Right atrium auricular region (tissue), 2 donors: ENCODE measurements at regions not wholly inside any gene's neighbourhood (a gene's known extent, or its start where the extent isn't known, plus 50 kb on each side); places are given as distances from the start of the nearest gene placed in this dataset.

Experiments
- DNase-seq: peaks from one replicate; pipeline ENCODE4 v3.0.0-alpha.2; 2019; ENCODE audit warnings: low spot score
- H3K27ac ChIP-seq, 2 donors: fragments of 200-600 bp; sonication (generic); 1 replicate in 1 of 2; 2 replicates in 1 of 2; pipeline ENCODE4 v1.5.1; 2016 to 2019
- H3K27me3 ChIP-seq, 2 donors: fragments of 200-600 bp; sonication (generic); one replicate each; pipeline versions ENCODE4 v1.5.1 to v1.6.0; 2017 to 2019
- H3K36me3 ChIP-seq: fragments of 200-600 bp; sonication (generic); one replicate; pipeline ENCODE4 v1.5.1; 2016
- H3K4me1 ChIP-seq, 2 donors: fragments of 200-600 bp; sonication (generic); one replicate each; pipeline versions ENCODE4 v1.5.1 to v1.6.0; 2017 to 2019
- H3K4me3 ChIP-seq, 2 donors: fragments of 200-600 bp; sonication (generic); 1 replicate in 1 of 2; 2 replicates in 1 of 2; pipeline ENCODE4 v1.5.1; 2017 to 2019; ENCODE audit warnings: mild to moderate bottlenecking in 1 of 2, moderate library complexity in 1 of 2
- H3K9me3 ChIP-seq, 2 donors: fragments of 200-600 bp; sonication (generic); one replicate each; pipeline ENCODE4 v1.5.1; 2019
- microRNA-seq, 2 donors: library from miRNA; unstranded; fragments of <30 nt; microRNA quantifications; one replicate each; pipeline ENCODE4, GENCODE V29; 2016 to 2017; ENCODE audit warnings: borderline number of aligned reads in 2 of 2, borderline replicate concordance in 1 of 2
- TF ChIP-seq, protein P1 (sequence below), 2 donors: fragments of 200-600 bp; sonication (generic); IDR thresholded peaks; one replicate each; pipeline ENCODE4 v1.5.1; 2019; ENCODE audit warnings: antibody characterized with exemption in 2 of 2

DNA sequence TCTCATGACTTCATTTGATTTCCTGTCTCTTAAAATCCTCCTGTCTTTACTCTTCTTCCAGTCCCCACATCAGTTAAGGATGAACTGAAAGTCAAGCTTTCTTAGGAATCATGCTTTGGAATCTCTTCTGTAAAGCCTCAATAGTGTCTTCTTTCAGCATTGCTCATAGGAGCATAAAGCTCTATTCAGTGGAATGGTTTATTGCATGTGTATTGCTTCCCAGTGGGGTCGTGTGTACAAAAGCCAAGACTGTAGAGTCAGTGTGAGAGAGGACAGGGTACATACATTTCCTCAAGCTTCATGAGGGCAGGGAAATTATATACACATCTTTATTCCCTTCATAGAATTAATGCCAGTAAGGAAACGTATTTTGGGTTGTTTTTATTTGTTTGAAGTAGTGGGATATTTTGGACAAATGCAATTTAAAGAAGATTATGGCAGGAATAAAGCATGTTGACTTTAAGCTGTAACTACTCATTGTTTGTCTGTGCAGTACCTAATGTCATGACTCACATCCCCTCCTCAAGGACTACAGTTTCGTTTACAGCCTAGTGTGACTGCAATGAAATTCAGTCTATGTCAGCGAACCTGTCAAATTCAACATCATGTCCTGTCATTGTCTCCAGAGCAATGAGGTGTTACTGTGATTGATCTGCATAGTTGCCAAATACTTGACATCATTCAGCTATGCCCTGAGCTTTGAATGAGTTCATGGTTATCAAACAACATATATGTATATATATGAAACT is 2164.2 kb downstream of the NCAM2 start:
- Histone ChIP-seq H3K27ac (no peak overlapping the region), H3K4me1 (no peaks in the 10 kb centered on the region), H3K36me3 (no peaks in the 10 kb centered on the region), H3K27me3 (no peaks in the 10 kb centered on the region), H3K9me3 (peaks cover 0 to 1% of the 10 kb centered on the region in 2 donors), H3K4me3 (no peak overlapping the region)
- DNase-seq: no peak
- TF ChIP-seq, protein P1, sequence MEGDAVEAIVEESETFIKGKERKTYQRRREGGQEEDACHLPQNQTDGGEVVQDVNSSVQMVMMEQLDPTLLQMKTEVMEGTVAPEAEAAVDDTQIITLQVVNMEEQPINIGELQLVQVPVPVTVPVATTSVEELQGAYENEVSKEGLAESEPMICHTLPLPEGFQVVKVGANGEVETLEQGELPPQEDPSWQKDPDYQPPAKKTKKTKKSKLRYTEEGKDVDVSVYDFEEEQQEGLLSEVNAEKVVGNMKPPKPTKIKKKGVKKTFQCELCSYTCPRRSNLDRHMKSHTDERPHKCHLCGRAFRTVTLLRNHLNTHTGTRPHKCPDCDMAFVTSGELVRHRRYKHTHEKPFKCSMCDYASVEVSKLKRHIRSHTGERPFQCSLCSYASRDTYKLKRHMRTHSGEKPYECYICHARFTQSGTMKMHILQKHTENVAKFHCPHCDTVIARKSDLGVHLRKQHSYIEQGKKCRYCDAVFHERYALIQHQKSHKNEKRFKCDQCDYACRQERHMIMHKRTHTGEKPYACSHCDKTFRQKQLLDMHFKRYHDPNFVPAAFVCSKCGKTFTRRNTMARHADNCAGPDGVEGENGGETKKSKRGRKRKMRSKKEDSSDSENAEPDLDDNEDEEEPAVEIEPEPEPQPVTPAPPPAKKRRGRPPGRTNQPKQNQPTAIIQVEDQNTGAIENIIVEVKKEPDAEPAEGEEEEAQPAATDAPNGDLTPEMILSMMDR (IDR thresholded peaks at IDR 0.05): no peak

Small RNAs in the stretch of these regions (microRNA-seq; reads per million reads assigned to microRNA genes)
- gene MIR6130: 0 to 0.71 reads per million in 2 donors
